Kidney epithelial cell (primary cell): ENCODE measurements at regions not wholly inside any gene's neighbourhood (a gene's known extent, or its start where the extent isn't known, plus 50 kb on each side); places are given as distances from the start of the nearest gene placed in this dataset.

Source experiments
- DNase-seq: peaks from one replicate; pipeline ENCODE4 v3.0.0-alpha.2; 2010; ENCODE audit warnings: low read depth
- H3K27me3 ChIP-seq: 2 replicates; pipeline ENCODE4 v1.6.0; 2011; ENCODE audit warnings: low read length; ENCODE audit not compliant: control insufficient read depth, insufficient read depth
- H3K36me3 ChIP-seq: 2 replicates; pipeline ENCODE4 v1.5.1; 2011; ENCODE audit warnings: low read length; ENCODE audit not compliant: control insufficient read depth, insufficient read depth
- H3K4me3 ChIP-seq: 2 replicates; pipeline ENCODE4 v1.5.1; 2011; ENCODE audit warnings: low read depth, mild to moderate bottlenecking, control low read depth, low read length
- CTCF ChIP-seq: IDR thresholded peaks from 2 replicates; pipeline ENCODE4 v1.5.1; 2011; ENCODE audit warnings: mild to moderate bottlenecking, moderate library complexity, low read length, control low read depth, inconsistent platforms; ENCODE audit not compliant: insufficient read depth, poor library complexity, severe bottlenecking

GRCh38 chr13:56907766-56908165 lies 233.0 kb upstream of the PRR20A start:
- no peaks in the 10 kb centered on the region for H3K36me3 ChIP-seq
- H3K27me3 ChIP-seq = no peaks in the 10 kb centered on the region
- H3K4me3 ChIP-seq = no peak overlapping the region
- TF ChIP-seq CTCF = no peak
- no peak for DNase-seq

- H3K27me3 ChIP-seq = no peaks in the 10 kb centered on the region
- no peak for DNase-seq
- no peaks in the 10 kb centered on the region for H3K36me3 ChIP-seq
- H3K4me3 ChIP-seq = no peak overlapping the region
- no peak for TF ChIP-seq CTCF
Measured at GRCh38 chr13:56909896-56910600, 230.7 kb upstream of the PRR20A start.

- no peak overlapping the region for H3K4me3 ChIP-seq
- no peaks in the 10 kb centered on the region for H3K36me3 ChIP-seq
- no peak for DNase-seq
- no peaks in the 10 kb centered on the region for H3K27me3 ChIP-seq
- no peak for TF ChIP-seq CTCF
Measured at GRCh38 chr13:56917966-56918365, 222.8 kb upstream of the PRR20A start.

- H3K36me3 ChIP-seq = no peaks in the 10 kb centered on the region
- H3K4me3 ChIP-seq = no peak overlapping the region
- no peaks in the 10 kb centered on the region for H3K27me3 ChIP-seq
- TF ChIP-seq CTCF = no peak
- DNase-seq = no peak
Measured at GRCh38 chr13:56923626-56924140, 217.0 kb upstream of the PRR20A start.

- Histone ChIP-seq H3K36me3 (no peaks in the 10 kb centered on the region), H3K4me3 (no peak overlapping the region), H3K27me3 (no peaks in the 10 kb centered on the region)
- TF ChIP-seq CTCF = no peak
- no peak for DNase-seq
Measured at GRCh38 chr13:56924401-56924800, 216.3 kb upstream of the PRR20A start.

- H3K27me3 ChIP-seq = no peaks in the 10 kb centered on the region
- no peak for TF ChIP-seq CTCF
- H3K4me3 ChIP-seq = no peak overlapping the region
- no peaks in the 10 kb centered on the region for H3K36me3 ChIP-seq
- no peak for DNase-seq
Measured at GRCh38 chr13:56932104-56932503, 208.6 kb upstream of the PRR20A start.
